ENCODE measurements at regions not wholly inside any gene's neighbourhood (a gene's known extent, or its start where the extent isn't known, plus 50 kb on each side); places are given as distances from the start of the nearest gene placed in this dataset.

DNA sequence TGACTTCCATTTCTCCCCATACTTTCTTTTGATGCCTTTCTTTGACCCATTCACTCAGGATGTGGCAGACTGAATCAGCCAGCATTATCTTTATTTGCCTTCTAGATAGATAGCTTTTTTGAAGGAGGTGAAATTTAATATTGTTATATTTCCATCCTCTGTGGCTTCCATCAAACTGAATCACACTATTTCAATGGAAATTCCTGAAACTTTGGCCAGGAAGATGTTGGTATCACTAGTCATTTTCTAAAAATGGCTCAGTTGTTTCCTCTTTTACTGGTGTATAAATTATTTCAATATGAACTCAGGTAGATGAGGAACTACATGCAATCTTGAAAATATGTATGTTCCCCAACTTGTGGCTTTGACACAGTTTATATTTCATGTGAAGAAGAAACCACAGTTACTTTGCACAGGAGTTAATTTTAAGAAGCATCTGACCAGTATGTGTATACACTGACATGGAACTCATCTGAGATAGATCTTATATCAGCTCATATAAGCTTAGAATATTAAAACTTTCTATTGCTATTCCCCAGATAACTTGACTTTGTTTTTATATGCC, 248.3 kb downstream of the CGGBP1 start:
- H3K14ac ChIP-seq (replicated peaks; ENCODE audit: low read depth, low read length), result no peak overlapping the region
- no peaks in the 10 kb centered on the region for H3K9me1 ChIP-seq (ENCODE audit: insufficient read depth, low read length)
- H3K4ac ChIP-seq (ENCODE audit: low read depth, low read length), result no peak overlapping the region
- ATAC-seq (ENCODE audit: low read depth), result no peak
- no peak overlapping the region for H3K4me3 ChIP-seq (ENCODE audit: insufficient read depth, low read depth, low read length)
- intact Hi-C loops (cut with micrococcal nuclease), result no loop called here
- dilution Hi-C loops (cut with HindIII; ENCODE audit: low sequenced_read_pairs, unreplicated experiment), result no loop called here
- no TSS peak for BruUV-seq (replicated peaks)
- no peaks in the 10 kb centered on the region; the same call in 1 of the 2 replicates for H3K9me3 ChIP-seq (ENCODE audit: control insufficient read depth, insufficient read depth, low read length)
- DNase-seq, result no peak
- H3K4me2 ChIP-seq (ENCODE audit: low read depth, low read length), result no peak overlapping the region
- H2AFZ ChIP-seq (replicated peaks; ENCODE audit: low read length, poor library complexity), result no peak overlapping the region
- H2BK20ac ChIP-seq (ENCODE audit: low read depth, low read length), result no peak overlapping the region
- H2BK120ac ChIP-seq (ENCODE audit: low read depth, low read length), result no peak overlapping the region
- H3K18ac ChIP-seq (ENCODE audit: low read depth, low read length), result no peak overlapping the region
- no peak overlapping the region for H2AK9ac ChIP-seq (replicated peaks; ENCODE audit: low read depth, low read length, poor library complexity)
- no peak overlapping the region for H2BK5ac ChIP-seq (ENCODE audit: low read depth, low read length, poor library complexity, severe bottlenecking)
- no peaks in the 10 kb centered on the region for H3K4me1 ChIP-seq (ENCODE audit: control insufficient read depth, insufficient read depth, low read length)
- ChIA-PET POLR2A (ENCODE audit: unreplicated experiment) (no interaction called here), CTCF (no interaction called here)
- in situ Hi-C loops (cut with MboI; ENCODE audit: low sequenced_read_pairs), result no loop called here
- H2AK5ac ChIP-seq (ENCODE audit: low read depth, low read length), result no peak overlapping the region
- no peaks in the 10 kb centered on the region for H4K20me1 ChIP-seq (ENCODE audit: insufficient read depth, low read length)
- no peak overlapping the region for H4K91ac ChIP-seq (ENCODE audit: insufficient read depth, low read depth, low read length)
- H3K79me1 ChIP-seq (ENCODE audit: low read depth in 1 of 2, low read length in 2 of 2), result no peaks in the 10 kb centered on the region
- no peak overlapping the region for H3K23ac ChIP-seq (ENCODE audit: low read depth, low read length)
- H3K36me3 ChIP-seq (ENCODE audit: control insufficient read depth, insufficient read depth, low read length), result no peaks in the 10 kb centered on the region
- no peak overlapping the region for H3K27ac ChIP-seq (ENCODE audit: insufficient read depth, low read length)
- no peak overlapping the region for H4K8ac ChIP-seq (ENCODE audit: low read depth in 2 of 2, low read length in 2 of 2)
- H2BK15ac ChIP-seq (ENCODE audit: low read depth, low read length), result no peak overlapping the region
- H4K5ac ChIP-seq (ENCODE audit: low read depth, low read length), result no peak overlapping the region
- H3K56ac ChIP-seq (ENCODE audit: extremely low read depth, insufficient read depth, low read length), result no peak overlapping the region
- no peaks in the 10 kb centered on the region for H3K27me3 ChIP-seq (ENCODE audit: control insufficient read depth, insufficient read depth, low read length)
- H3K9ac ChIP-seq (ENCODE audit: low read depth, low read length), result no peak overlapping the region
- TF ChIP-seq MXI1 (IDR thresholded peaks at IDR 0.05; ENCODE audit: borderline replicate concordance, low read depth, low read length) (no peak), MAZ (IDR thresholded peaks at IDR 0.05; ENCODE audit: borderline replicate concordance, low read depth, low read length) (no peak), SMC3 (IDR thresholded peaks at IDR 0.05; ENCODE audit: low read depth, low read length) (no peak), CHD1 (IDR thresholded peaks at IDR 0.05; ENCODE audit: low read depth, low read length) (no peak), CEBPB (IDR thresholded peaks at IDR 0.05; ENCODE audit: low read depth, low read length) (no peak), NFE2L2 (IDR thresholded peaks at IDR 0.05; ENCODE audit: low read depth, low read length) (no peak), RCOR1 (IDR thresholded peaks at IDR 0.05; ENCODE audit: insufficient replicate concordance, low read length) (no peak)
- TF ChIP-seq, protein P1, sequence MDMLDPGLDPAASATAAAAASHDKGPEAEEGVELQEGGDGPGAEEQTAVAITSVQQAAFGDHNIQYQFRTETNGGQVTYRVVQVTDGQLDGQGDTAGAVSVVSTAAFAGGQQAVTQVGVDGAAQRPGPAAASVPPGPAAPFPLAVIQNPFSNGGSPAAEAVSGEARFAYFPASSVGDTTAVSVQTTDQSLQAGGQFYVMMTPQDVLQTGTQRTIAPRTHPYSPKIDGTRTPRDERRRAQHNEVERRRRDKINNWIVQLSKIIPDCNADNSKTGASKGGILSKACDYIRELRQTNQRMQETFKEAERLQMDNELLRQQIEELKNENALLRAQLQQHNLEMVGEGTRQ (IDR thresholded peaks at IDR 0.05; ENCODE audit: low read depth, low read length), result no peak

Measured in IMR-90 (cell line).